GM23338 (cell line): ENCODE measurements at regions not wholly inside any gene's neighbourhood (a gene's known extent, or its start where the extent isn't known, plus 50 kb on each side); places are given as distances from the start of the nearest gene placed in this dataset.

Experiments
- ATAC-seq: fragments of 200-7000 bp; cut with Tn5 transposase; 3 replicates; pipeline ENCODE4 v1.9.1; 2020
- DNase-seq: peaks from one replicate; pipeline ENCODE4 v3.0.0-alpha.2; 2015; ENCODE audit warnings: low spot score
- H2AFZ ChIP-seq: fragments of 200-600 bp; sonication (generic); 2 replicates; pipeline ENCODE4 v1.8.0; 2016; ENCODE audit warnings: antibody characterized with exemption, mild to moderate bottlenecking, moderate library complexity
- H3F3A ChIP-seq: fragments of 200-600 bp; sonication (generic); replicated peaks from 2 replicates; pipeline ENCODE4 v1.8.0; 2017; ENCODE audit warnings: antibody characterized with exemption, mixed run types, low read depth
- H3K27ac ChIP-seq: fragments of 200-600 bp; sonication (generic); 2 replicates; pipeline ENCODE4 v1.6.1; 2016; ENCODE audit warnings: low read depth
- H3K27me3 ChIP-seq: fragments of 200-600 bp; sonication (generic); 2 replicates; pipeline ENCODE4 v1.8.0; 2016; ENCODE audit warnings: mild to moderate bottlenecking, mixed run types, moderate library complexity; ENCODE audit not compliant: insufficient read depth
- H3K36me3 ChIP-seq: fragments of 200-600 bp; sonication (generic); 2 replicates; pipeline ENCODE4 v1.8.0; 2016; ENCODE audit warnings: mild to moderate bottlenecking; ENCODE audit not compliant: insufficient read depth
- H3K4me1 ChIP-seq: fragments of 200-600 bp; sonication (generic); 2 replicates; pipeline ENCODE4 v1.8.0; 2016; ENCODE audit warnings: mild to moderate bottlenecking, moderate library complexity; ENCODE audit not compliant: insufficient read depth
- H3K4me2 ChIP-seq: fragments of 200-600 bp; sonication (generic); 2 replicates; pipeline ENCODE4 v1.7.1; 2017; ENCODE audit warnings: mixed run types
- H3K4me3 ChIP-seq: fragments of 200-600 bp; sonication (generic); 2 replicates; pipeline ENCODE4 v1.6.1; 2016; ENCODE audit warnings: mixed run types
- H3K79me2 ChIP-seq: fragments of 200-600 bp; sonication (generic); replicated peaks from 2 replicates; pipeline ENCODE4 v1.8.0; 2017; ENCODE audit warnings: mild to moderate bottlenecking; ENCODE audit not compliant: insufficient read depth
- H3K9me2 ChIP-seq: fragments of 200-600 bp; sonication (generic); 2 replicates; pipeline ENCODE4 v1.8.0; 2017; ENCODE audit not compliant: insufficient read depth
- H4K20me1 ChIP-seq: fragments of 200-600 bp; sonication (generic); replicated peaks from 2 replicates; pipeline ENCODE4 v1.8.0; 2017; ENCODE audit warnings: mild to moderate bottlenecking; ENCODE audit not compliant: insufficient read depth
- H3K27ac Mint-ChIP-seq: 2 replicates; pipeline ENCODE4 v1.8.0; 2020; ENCODE audit warnings: inconsistent platforms, mild to moderate bottlenecking, moderate library complexity, mixed read lengths
- H3K27me3 Mint-ChIP-seq: 3 replicates; pipeline ENCODE4 v1.8.0; 2022; ENCODE audit warnings: low read depth, mild to moderate bottlenecking, moderate library complexity, mixed read lengths, inconsistent platforms; ENCODE audit not compliant: insufficient read depth, poor library complexity
- H3K36me3 Mint-ChIP-seq: 3 replicates; pipeline ENCODE4 v1.8.0; 2021; ENCODE audit warnings: low read depth, mild to moderate bottlenecking, inconsistent platforms, moderate library complexity, mixed read lengths
- H3K4me1 Mint-ChIP-seq: 3 replicates; pipeline ENCODE4 v1.8.0; 2020; ENCODE audit warnings: mild to moderate bottlenecking, inconsistent platforms, mixed read lengths
- H3K4me3 Mint-ChIP-seq: 3 replicates; pipeline ENCODE4 v1.8.0; 2021; ENCODE audit warnings: moderate library complexity, mild to moderate bottlenecking, inconsistent platforms, mixed read lengths
- H3K9me3 Mint-ChIP-seq: 3 replicates; pipeline ENCODE4 v1.8.0; 2020; ENCODE audit warnings: moderate library complexity, mild to moderate bottlenecking, inconsistent platforms, mixed read lengths
- CREB1 ChIP-seq: fragments of 250-450 bp; sonication (Bioruptor Pico); IDR thresholded peaks from 2 replicates; pipeline ENCODE4 v1.5.0; 2020; ENCODE audit warnings: low read depth, mild to moderate bottlenecking, moderate library complexity
- CTCF ChIP-seq, 2 experiments: fragments of 200-600 bp in 1 of 2; sonication (generic) in 1 of 2; conservative IDR thresholded peaks; 2 replicates each; pipeline versions ENCODE4 v1.5.1 to v1.6.1; 2016 to 2017; ENCODE audit warnings: antibody characterized with exemption in 2 of 2, low read depth in 2 of 2, mild to moderate bottlenecking in 2 of 2, moderate library complexity in 1 of 2
- ETS1 ChIP-seq: IDR thresholded peaks from 2 replicates; pipeline ENCODE4 v1.6.1; 2016; ENCODE audit warnings: antibody characterized with exemption
- NANOG ChIP-seq: IDR thresholded peaks from 2 replicates; pipeline ENCODE4 v1.6.1; 2016; ENCODE audit warnings: antibody characterized with exemption, borderline replicate concordance
- POLR2AphosphoS5 ChIP-seq: IDR thresholded peaks from 2 replicates; pipeline ENCODE4 v1.6.1; 2016; ENCODE audit warnings: antibody characterized with exemption, low read depth
- REST ChIP-seq: IDR thresholded peaks from one replicate; pipeline ENCODE4 v1.6.1; 2018; ENCODE audit warnings: antibody characterized with exemption; ENCODE audit not compliant: unreplicated experiment
- STAT1 ChIP-seq: IDR thresholded peaks from one replicate; pipeline ENCODE4 v1.6.1; 2016; ENCODE audit warnings: antibody characterized with exemption; ENCODE audit not compliant: unreplicated experiment
- ZNF114 ChIP-seq: fragments of 250-450 bp; sonication (Bioruptor Pico); IDR thresholded peaks from 2 replicates; pipeline ENCODE4 v1.5.0; 2020; ENCODE audit warnings: mild to moderate bottlenecking, moderate library complexity

GRCh38 chr5:66475731-66476130, 120.5 kb upstream of the MAST4 start (continued):
- TF ChIP-seq CTCF (conservative IDR thresholded peaks at IDR 0.05; ENCODE audit: low read depth in 2 of 2) (no peak), NANOG (no peak), ZNF114 (CRISPR knock-in tag) (no peak), CREB1 (CRISPR knock-in tag) (no peak), REST (no peak), STAT1 (no peak)

GRCh38 chr5:66477596-66477995, 118.6 kb upstream of the MAST4 start:
- H3K27ac Mint-ChIP-seq: no peak overlapping the region
- Histone ChIP-seq H3F3A (no peaks in the 10 kb centered on the region), H3K4me3 (no peak overlapping the region), H3K9me2 (peaks cover 4% of the 10 kb centered on the region; the same call in 1 of the 2 replicates), H3K4me1 (peaks cover 15% of the 10 kb centered on the region), H4K20me1 (no peaks in the 10 kb centered on the region), H3K27ac (no peak overlapping the region), H3K27me3 (no peaks in the 10 kb centered on the region), H2AFZ (peak overlapping the region; percentile 1; the same call in 1 of the 2 replicates), H3K79me2 (no peaks in the 10 kb centered on the region), H3K4me2 (no peak overlapping the region), H3K36me3 (no peaks in the 10 kb centered on the region)
- peaks cover 16% of the 10 kb centered on the region for H3K36me3 Mint-ChIP-seq
- peaks cover 31% of the 10 kb centered on the region for H3K9me3 Mint-ChIP-seq
- ATAC-seq (no peak), DNase-seq (no peak)
- H3K4me1 Mint-ChIP-seq: peaks cover 8% of the 10 kb centered on the region
- peaks cover 4% of the 10 kb centered on the region for H3K27me3 Mint-ChIP-seq
- no peak overlapping the region for H3K4me3 Mint-ChIP-seq
- TF ChIP-seq ETS1 (no peak), NANOG (no peak), REST (no peak), POLR2AphosphoS5 (no peak), CTCF (conservative IDR thresholded peaks at IDR 0.05; ENCODE audit: low read depth in 2 of 2) (no peak), STAT1 (no peak)
